Activated naive CD4-positive, alpha-beta T cell treated with anti-CD3 and anti-CD28 coated beads, Interleukin-2, amount 10 ng/mL, durations not matched to agents 7 days and 5 days (primary cell): ENCODE measurements at regions not wholly inside any gene's neighbourhood (a gene's known extent, or its start where the extent isn't known, plus 50 kb on each side); places are given as distances from the start of the nearest gene placed in this dataset.

Experiments used
- CTCF ChIA-PET: fragments of 350-600 bp; sonication (Branson Sonifier 250); formaldehyde crosslinking; loops from one replicate; lab custom pipeline; 2021; ENCODE audit warnings: antibody characterized with exemption; lab: Charles Lee
- DNase-seq: peaks from one replicate; pipeline ENCODE4 v3.0.0-alpha.2; 2020
- H3K27ac Mint-ChIP-seq: one replicate; pipeline ENCODE4 v1.8.0; 2021; ENCODE audit warnings: mild to moderate bottlenecking, moderate library complexity, mixed read lengths
- H3K27me3 Mint-ChIP-seq: one replicate; pipeline ENCODE4 v1.8.0; 2021; ENCODE audit warnings: mild to moderate bottlenecking, mixed read lengths
- H3K36me3 Mint-ChIP-seq: one replicate; pipeline ENCODE4 v1.8.0; 2021; ENCODE audit warnings: mixed read lengths
- H3K4me1 Mint-ChIP-seq: one replicate; pipeline ENCODE4 v1.8.0; 2021; ENCODE audit warnings: mixed read lengths
- H3K4me3 Mint-ChIP-seq: one replicate; pipeline ENCODE4 v1.8.0; 2021; ENCODE audit warnings: mild to moderate bottlenecking, moderate library complexity, mixed read lengths
- H3K9me3 Mint-ChIP-seq: one replicate; pipeline ENCODE4 v1.8.0; 2021; ENCODE audit warnings: mixed read lengths

DNA sequence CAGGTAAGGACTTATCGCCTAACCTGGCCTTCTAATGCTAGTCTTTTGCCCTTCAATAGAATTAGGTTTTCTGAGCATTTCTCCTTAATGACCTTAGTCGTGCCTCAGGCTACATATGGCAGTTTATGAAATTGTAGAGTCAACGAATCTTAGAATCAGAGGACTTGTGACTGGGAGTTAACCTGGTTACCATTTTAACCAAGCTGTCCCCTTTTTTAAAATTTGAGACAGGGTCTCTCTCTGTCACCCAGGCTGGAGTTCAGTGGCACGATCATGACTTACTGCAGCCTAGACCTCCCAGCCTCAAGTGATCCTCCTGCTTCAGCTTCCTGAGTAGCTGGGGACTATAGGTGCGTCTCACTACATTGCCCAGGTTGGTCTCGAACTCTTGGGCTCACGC is 53.5 kb upstream of the DMRTB1 start:
- CTCF ChIA-PET: interaction anchor here (0.9 kb wide), 1 partner anchor 12 kb away, joined by 3 read pairs; no protein-coding TSS in a partner anchor
- H3K4me3 Mint-ChIP-seq: no peak overlapping the region

DNA sequence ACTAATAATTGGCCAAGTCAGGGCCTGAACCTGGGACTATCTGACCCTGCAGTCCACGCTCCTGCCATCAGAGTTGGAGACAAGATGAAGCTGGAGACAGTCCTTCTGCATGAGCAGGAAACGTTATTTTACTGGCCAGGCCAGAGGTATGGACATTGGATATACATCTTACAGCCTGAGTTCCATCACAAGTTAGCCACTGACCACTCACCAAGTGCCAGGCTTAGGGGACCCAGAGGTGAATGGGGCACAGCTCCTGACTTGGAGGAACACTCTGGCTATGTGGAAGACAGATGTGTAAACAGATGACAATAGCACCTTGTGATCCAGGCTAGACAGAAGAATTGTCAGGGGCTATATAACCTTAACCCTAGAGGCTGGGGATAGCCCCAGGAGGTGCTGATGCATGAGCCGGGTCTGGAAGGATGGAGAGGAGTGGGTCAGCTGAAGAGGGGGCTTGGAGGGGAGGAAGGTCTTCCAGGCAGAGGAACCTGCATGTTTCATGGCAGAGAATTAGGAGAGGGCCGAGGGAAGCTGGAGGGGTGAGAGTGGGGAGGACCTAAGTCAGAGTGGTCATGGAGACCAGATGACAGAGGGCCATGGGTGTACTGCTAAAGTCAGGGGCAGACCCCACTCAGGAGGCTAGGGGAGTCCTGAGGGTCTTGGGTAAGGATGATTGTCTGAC is 52.5 kb upstream of the DMRTB1 start:
- CTCF ChIA-PET: interaction anchor here (1.8 kb wide), 1 partner anchor 13 kb away, joined by 7 read pairs; no protein-coding TSS in a partner anchor
- Mint-ChIP-seq H3K36me3 (no peaks in the 10 kb centered on the region), H3K4me3 (no peak overlapping the region), H3K27ac (no peak overlapping the region), H3K4me1 (peaks cover 8% of the 10 kb centered on the region), H3K27me3 (peaks cover 32% of the 10 kb centered on the region), H3K9me3 (no peaks in the 10 kb centered on the region)
- no peak for DNase-seq

More for the DNA sequence above, 53.5 kb upstream of the DMRTB1 start:
- H3K27me3 Mint-ChIP-seq: peaks cover 42% of the 10 kb centered on the region
- DNase-seq: no peak
- H3K4me1 Mint-ChIP-seq: peaks cover 3% of the 10 kb centered on the region
- H3K27ac Mint-ChIP-seq: no peak overlapping the region
- H3K9me3 Mint-ChIP-seq: no peaks in the 10 kb centered on the region
- no peaks in the 10 kb centered on the region for H3K36me3 Mint-ChIP-seq

DNA sequence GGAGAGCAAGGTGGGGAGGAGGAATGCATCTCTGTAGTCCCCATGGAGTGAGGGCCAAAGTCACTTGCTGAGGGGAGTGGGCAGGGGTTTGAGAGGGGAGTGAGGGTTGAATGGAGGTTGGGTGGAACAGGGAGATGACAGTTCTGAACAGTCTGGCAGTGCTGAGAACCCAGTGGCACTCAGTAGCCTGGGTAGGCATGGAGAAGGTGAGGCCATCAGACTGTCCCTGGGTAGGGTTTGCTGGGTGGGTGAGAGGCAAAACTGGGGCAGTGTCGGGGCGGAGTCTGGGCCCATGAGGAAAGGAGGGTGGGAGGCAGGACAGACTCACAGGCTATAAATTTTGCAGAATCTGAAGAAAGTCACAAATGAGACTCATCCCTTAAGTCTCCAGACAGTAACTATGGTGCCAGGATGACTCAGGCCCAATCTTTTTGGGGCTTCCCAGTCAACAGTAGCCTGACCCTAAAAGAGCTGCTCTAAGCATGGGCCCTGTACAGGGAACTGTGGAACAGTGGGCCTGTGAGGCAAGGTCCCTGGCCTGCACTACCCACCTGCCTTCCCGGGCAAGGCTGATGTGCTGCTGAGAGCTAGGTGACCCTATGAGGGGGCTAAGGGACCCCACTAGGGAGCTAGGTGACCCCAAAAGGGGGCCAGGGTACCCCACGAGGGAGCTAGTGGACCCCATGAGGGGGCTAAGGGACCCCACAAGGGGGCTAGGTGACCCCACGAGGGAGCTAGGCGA is 51.0 kb upstream of the DMRTB1 start:
- CTCF ChIA-PET: interaction anchor here (2.1 kb wide), 1 partner anchor 130 kb away, joined by 6 read pairs; no protein-coding TSS in a partner anchor
- Mint-ChIP-seq H3K4me1 (peaks cover 23% of the 10 kb centered on the region), H3K36me3 (no peaks in the 10 kb centered on the region), H3K4me3 (no peak overlapping the region), H3K27me3 (peaks cover 19% of the 10 kb centered on the region), H3K27ac (no peak overlapping the region), H3K9me3 (no peaks in the 10 kb centered on the region)
- DNase-seq: no peak

DNA sequence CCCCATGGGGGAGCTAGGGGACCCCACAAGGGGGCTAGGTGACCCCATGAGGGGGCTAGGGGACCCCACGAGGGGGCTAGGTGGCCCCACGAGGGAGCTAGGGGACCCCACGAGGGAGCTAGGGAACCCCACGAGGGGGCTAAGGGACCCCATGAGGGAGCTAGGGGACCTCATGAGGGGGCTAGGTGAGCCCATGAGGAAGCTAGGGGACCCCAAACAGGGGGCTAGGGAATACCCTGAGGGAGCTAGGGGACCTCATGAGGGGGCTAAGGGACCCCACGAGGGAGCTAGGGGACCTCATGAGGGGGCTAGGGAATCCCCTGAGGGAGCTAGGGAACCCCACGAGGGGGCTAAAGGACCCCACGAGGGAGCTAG is 50.5 kb upstream of the DMRTB1 start:
- Mint-ChIP-seq H3K4me1 (peaks cover 29% of the 10 kb centered on the region), H3K27ac (no peak overlapping the region)

DNA sequence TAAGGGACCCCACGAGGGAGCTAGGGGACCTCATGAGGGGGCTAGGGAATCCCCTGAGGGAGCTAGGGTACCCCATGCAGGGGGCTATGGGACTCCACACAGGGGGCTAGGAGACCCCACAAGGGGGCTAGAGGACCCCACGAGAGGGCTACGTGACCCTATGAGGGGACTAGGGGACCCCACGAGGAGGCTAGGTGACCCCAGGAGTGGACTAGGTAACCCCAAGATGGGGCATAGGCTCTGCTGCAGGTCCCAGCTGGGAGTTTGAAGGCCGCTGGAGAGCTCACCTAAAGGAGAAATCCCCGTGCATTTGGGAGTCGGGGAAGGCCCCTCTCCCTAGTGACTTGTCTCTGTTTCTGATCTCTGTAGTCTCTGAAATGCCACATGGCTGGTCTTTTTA is 50.0 kb upstream of the DMRTB1 start:
- H3K4me3 Mint-ChIP-seq: no peak overlapping the region
- no peaks in the 10 kb centered on the region for H3K36me3 Mint-ChIP-seq
- peaks cover 34% of the 10 kb centered on the region for H3K4me1 Mint-ChIP-seq
- DNase-seq: no peak
- peaks cover 13% of the 10 kb centered on the region for H3K27me3 Mint-ChIP-seq
- CTCF ChIA-PET: interaction anchor here (2.1 to 2.4 kb wide), 2 partner anchors 16 to 131 kb away, joined by 6 to 7 read pairs; no protein-coding TSS in a partner anchor
- H3K9me3 Mint-ChIP-seq: no peaks in the 10 kb centered on the region
- no peak overlapping the region for H3K27ac Mint-ChIP-seq

More for the DNA sequence above, 50.5 kb upstream of the DMRTB1 start:
- no peak for DNase-seq
- Mint-ChIP-seq H3K36me3 (no peaks in the 10 kb centered on the region), H3K9me3 (no peaks in the 10 kb centered on the region), H3K27me3 (peaks cover 14% of the 10 kb centered on the region), H3K4me3 (no peak overlapping the region)
- CTCF ChIA-PET: interaction anchor here (2.1 to 2.4 kb wide), 2 partner anchors 15 to 131 kb away, joined by 6 to 7 read pairs; no protein-coding TSS in a partner anchor
